NCI-H460 (cell line): ENCODE measurements at regions not wholly inside any gene's neighbourhood (a gene's known extent, or its start where the extent isn't known, plus 50 kb on each side); places are given as distances from the start of the nearest gene placed in this dataset.

Experiments used
- DNase-seq: peaks from one replicate; pipeline ENCODE4 v3.0.0-alpha.2; 2016; ENCODE audit warnings: low read depth; ENCODE audit errors: extremely low read depth

DNA sequence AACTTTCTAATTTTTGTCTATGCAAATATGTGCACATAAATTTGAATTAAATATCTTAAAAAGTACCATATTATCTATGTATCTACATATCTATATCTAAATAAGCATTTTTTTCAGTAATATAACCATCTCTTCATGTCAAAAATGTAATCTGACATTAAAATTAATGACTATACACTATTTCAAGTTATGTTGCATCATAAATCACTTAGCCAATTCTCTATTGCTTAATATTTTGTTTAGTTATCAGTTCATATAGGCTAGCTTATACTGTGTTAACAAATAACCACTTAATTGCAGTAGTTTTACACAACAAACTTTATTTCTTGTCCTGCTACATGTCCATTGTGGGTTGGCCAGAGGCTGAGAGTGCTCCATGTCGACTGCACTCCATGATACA, 360.8 kb downstream of the EPM2A start:
- no peak for DNase-seq

GRCh38 chr6:145375502-145375901, 359.8 kb downstream of the EPM2A start:
- no peak for DNase-seq

DNA sequence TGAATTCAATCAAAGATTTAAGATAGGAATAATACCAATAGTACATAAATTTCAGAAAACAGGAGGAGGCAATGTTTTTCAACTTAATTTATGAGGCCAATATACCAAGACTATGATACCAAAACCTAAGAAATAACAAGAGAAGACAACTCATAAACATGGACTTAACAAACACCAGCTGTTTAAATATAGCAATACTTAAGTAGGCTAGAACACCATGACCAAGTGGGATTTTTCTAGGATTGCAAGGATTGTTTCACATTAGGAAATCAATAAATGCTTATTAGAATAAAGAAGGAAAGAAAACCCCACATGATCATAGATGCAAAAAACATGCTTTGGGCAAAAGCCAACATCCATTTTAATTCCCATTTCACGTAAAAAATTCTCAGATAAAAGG, 355.1 kb downstream of the EPM2A start:
- no peak for DNase-seq

- no peak for DNase-seq
Measured at GRCh38 chr6:145381941-145382340, 353.4 kb downstream of the EPM2A start.

DNA sequence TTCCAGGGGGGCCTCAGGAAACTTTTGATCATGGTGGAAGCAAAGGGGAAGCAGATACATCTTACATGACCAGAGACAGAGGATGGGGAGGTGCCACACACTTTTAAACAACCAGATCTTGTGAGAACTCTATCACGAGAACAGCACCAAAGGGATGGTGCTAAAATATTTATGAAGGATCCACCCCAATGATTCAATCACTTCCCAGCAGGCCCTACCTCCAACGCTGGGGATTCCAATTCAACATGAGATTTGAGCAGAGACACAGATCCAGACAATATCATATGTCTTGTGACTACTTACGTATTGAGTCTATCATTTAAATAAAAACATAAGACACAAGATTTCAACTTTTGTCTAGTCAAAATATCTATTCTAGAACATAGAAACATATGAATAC, 351.9 kb downstream of the EPM2A start:
- no peak for DNase-seq

DNA sequence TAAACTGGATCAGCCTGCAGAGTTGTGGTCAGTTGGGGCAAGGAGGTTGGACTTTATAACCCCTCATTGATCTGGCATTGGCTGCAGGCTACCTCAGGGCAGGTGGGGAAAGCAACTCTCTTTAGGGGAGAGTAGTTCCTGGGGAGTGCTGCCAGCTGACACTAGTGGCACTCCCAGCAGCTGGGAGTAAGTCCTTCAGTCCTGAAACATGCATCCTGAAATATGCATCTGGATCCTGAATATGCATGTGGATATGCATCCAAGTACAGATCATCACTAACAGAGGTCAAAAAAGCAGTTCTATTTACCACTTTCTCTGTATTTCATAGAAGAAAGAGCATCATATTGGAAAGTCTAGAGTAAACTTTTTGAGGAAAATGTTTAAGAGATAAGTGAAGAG, 350.8 kb downstream of the EPM2A start:
- no peak for DNase-seq

DNA sequence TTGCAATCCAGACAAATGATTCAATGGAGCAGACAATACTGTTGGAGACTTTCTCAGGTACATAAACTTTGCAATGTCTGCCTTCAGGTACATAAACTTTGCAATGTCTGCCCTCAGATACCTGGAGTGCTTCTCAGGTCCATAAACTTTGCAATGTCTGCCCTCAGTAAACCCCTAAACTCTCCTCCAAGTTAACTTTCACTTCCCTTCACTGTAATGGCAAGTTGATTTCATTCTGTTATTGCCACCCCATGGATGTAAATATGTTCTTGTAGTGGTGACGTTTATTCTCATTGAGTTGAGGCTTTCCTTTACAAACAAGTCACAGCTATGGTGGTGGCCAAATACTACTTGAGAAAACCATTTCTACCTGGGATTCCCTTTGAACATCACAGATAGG, 338.8 kb downstream of the EPM2A start:
- DNase-seq = no peak

DNA sequence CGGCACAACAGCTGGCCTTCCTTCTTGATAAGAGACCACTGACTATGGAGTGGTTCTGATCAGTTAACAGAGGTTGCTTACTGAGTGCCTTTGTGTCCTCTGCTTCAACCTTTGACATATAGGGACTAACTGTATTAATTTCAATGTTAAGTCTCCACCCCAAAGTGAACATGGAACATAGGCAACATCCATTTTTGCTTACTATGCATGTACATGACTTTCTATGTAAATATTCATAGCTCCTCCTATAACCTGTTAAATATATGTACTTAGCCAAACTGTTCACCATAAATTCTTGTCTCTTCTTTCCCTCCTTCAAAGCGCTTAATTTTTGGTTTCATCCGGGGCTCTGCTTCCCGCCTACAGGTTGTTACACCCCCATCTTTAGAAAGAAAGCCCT, 334.8 kb downstream of the EPM2A start:
- DNase-seq = no peak

- no peak for DNase-seq
Measured at GRCh38 chr6:145405006-145405551, 330.2 kb downstream of the EPM2A start.

GRCh38 chr6:145406783-145407182, 328.5 kb downstream of the EPM2A start:
- no peak for DNase-seq

DNA sequence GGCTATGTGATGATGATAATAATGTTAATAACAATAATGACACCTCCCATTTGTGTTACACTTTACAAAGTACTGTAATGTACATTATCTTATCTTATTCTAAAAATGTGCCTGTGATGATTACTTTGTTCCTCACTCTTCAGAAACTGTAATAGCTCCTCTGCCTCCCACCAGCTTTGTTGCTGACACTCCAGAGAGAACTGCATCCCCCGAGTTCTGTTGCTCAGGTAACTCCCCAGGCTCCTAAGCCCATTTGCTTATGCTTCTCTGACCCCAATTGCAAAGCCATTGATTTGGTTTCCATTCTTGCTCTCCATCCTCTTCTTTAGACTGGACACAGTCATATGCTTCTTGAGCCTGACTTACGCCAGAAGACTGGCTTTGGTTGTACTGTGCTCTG, 319.7 kb downstream of the EPM2A start:
- DNase-seq = no peak

- no peak for DNase-seq
Measured at GRCh38 chr6:145420599-145420998, 314.7 kb downstream of the EPM2A start.

GRCh38 chr6:145423936-145424335, 311.4 kb downstream of the EPM2A start:
- DNase-seq = no peak

DNA sequence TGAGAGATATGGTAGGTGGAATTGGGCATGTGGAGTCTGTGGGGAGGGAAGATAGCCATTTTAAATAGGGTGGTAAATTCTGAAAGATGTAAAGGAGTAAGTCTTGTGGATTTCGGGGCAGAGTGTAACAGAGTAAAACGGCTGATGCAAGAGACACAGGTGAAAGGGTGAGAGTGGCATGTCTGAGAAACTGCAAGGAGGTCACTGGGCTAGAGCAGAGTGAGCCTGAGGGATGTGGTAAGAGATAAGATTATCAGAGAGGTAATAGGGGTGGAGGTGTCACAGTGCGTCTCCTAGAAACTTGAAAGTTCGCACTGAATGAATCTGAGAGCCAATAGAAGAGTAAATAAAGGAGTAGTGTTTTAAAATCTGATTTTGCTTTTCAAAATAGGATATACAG, 308.1 kb downstream of the EPM2A start:
- no peak for DNase-seq

- no peak for DNase-seq
Measured at GRCh38 chr6:145428706-145429105, 306.6 kb downstream of the EPM2A start.

DNA sequence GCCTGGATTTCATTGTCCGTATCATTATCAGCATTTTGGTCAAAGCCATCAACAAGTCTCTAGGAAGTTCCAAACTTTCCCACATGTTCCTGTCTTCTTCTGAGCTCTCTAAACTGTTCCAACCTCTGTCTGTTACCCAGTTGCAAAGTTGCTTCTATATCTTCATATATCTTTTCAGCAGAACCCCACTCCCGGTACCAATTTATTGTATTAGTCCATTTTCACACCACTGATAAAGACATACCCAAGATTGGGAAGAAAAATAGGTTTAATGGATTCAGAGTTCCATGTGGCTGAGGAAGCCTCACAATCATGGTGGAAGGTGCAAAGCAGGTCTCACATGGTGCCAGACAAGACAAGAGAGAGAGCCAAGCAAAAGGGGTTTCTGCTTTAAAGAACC, 293.2 kb downstream of the EPM2A start:
- no peak for DNase-seq

DNA sequence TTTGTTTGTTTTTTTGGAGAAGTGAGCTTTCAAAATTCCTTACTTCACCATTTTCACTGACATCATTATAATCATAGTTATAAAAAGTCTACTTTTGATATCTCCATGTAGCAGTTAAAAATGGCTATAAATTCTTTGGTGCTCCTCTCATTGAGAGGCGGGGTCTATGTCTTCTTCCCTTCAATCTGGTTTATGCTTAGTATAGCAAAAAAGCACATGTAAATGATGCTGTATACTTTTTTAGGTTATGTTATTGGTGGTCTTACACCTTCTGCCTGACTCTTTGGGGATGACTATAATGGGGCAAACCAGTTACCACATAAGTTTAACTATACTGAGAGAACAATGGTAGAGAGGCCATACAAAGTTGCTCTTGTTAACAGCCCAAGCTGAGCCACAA, 289.6 kb downstream of the EPM2A start:
- DNase-seq = no peak

DNA sequence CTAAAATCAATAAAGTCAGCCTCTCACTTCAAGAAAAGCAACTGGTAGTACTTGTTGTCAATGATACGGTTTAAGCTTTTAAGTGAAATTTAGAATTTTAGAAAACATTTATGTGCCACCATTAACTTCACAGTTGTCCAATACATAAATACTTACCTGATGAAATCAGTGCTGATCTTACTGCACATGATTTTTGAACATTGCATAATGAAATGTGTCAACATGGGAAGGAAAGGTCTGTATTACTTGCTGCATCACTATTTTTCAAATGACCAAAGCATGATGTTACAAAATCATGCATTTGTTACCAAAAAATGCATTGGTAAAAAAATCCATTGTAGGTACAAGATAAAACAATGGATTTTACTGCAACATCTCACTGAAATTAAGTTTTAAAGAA, 284.3 kb downstream of the EPM2A start:
- DNase-seq = no peak

GRCh38 chr6:145453376-145453775, 281.9 kb downstream of the EPM2A start:
- no peak for DNase-seq

- no peak for DNase-seq
Measured at GRCh38 chr6:145454006-145454405, 281.3 kb downstream of the EPM2A start.

DNA sequence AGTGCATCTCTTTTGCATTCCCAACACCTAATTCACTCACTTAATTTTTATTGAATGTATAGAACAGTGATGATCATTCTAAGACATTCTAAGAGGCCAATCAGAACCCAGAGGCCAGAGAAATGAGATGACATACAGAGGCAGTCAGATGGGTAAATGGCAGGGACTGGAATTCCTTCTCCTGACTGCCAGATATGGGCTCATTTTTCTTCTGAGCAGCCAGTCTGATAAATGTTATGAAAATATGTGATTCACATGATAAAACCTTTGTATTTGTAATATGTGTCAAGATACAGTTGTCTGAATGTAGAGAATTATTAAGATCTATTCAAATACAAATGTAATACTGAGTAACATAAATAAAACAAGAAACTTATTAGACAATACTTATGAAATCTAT, 277.8 kb downstream of the EPM2A start:
- DNase-seq = no peak

GRCh38 chr6:145468534-145468933, 266.8 kb downstream of the EPM2A start:
- DNase-seq = no peak

DNA sequence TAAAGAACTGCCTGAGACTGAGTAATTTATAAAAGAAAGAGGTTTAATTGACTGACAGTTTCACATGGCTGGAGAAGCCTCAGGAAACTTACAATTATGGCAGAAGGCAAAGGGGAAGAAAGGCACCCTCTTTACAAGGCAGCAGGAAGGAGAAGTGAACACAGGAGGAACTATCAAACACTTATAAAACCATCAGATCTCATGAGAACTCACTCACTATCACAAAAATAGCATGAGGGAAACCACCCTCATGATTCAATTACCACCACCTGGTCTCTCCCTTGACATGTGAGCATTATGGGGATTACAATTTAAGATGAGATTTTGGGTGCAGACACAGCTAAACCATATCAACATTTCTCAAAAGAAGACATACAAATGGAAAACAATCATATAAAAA, 266.3 kb downstream of the EPM2A start:
- DNase-seq = no peak
